ENCODE measurements at regions not wholly inside any gene's neighbourhood (a gene's known extent, or its start where the extent isn't known, plus 50 kb on each side); places are given as distances from the start of the nearest gene placed in this dataset.

- no peak overlapping the region for H3K27ac ChIP-seq
- intact Hi-C loops (cut with DNase I): no loop called here
- H3K9me3 ChIP-seq: no peaks in the 10 kb centered on the region
- no peak overlapping the region for H3K9ac ChIP-seq (ENCODE audit: low read depth in 2 of 2, low read length in 2 of 2)
- H3K36me3 ChIP-seq: no peaks in the 10 kb centered on the region
- H3K4me3 ChIP-seq: no peak overlapping the region
- H3K4me1 ChIP-seq: no peaks in the 10 kb centered on the region
- no peak for DNase-seq
- TF ChIP-seq CTCF (IDR thresholded peaks at IDR 0.05): no peak
- H3K27me3 ChIP-seq: no peaks in the 10 kb centered on the region
These were observed 225.9 kb upstream of the CD96 start for GRCh38 chr3:111315930-111316587.

- Histone ChIP-seq H3K9me3 (no peaks in the 10 kb centered on the region), H3K9ac (ENCODE audit: low read depth in 2 of 2, low read length in 2 of 2) (no peak overlapping the region), H3K27me3 (no peaks in the 10 kb centered on the region), H3K36me3 (no peaks in the 10 kb centered on the region), H3K4me3 (no peak overlapping the region), H3K27ac (no peak overlapping the region), H3K4me1 (no peaks in the 10 kb centered on the region)
- intact Hi-C loops (cut with DNase I): no loop called here
- DNase-seq: no peak
- no peak for TF ChIP-seq CTCF (IDR thresholded peaks at IDR 0.05)
These were observed 223.7 kb upstream of the CD96 start for GRCh38 chr3:111318289-111318688.

- H3K27me3 ChIP-seq: no peaks in the 10 kb centered on the region
- H3K27ac ChIP-seq: no peak overlapping the region
- no peaks in the 10 kb centered on the region for H3K9me3 ChIP-seq
- H3K36me3 ChIP-seq: no peaks in the 10 kb centered on the region
- no peak overlapping the region for H3K9ac ChIP-seq (ENCODE audit: low read depth in 2 of 2, low read length in 2 of 2)
- intact Hi-C loops (cut with DNase I): no loop called here
- H3K4me1 ChIP-seq: no peaks in the 10 kb centered on the region
- no peak for DNase-seq
- H3K4me3 ChIP-seq: no peak overlapping the region
- TF ChIP-seq CTCF (IDR thresholded peaks at IDR 0.05): no peak
These were observed 222.4 kb upstream of the CD96 start for GRCh38 chr3:111319598-111319997.

- TF ChIP-seq CTCF (IDR thresholded peaks at IDR 0.05): no peak
- no peaks in the 10 kb centered on the region for H3K9me3 ChIP-seq
- no peak for DNase-seq
- H3K27me3 ChIP-seq: no peaks in the 10 kb centered on the region
- no peak overlapping the region for H3K27ac ChIP-seq
- H3K4me3 ChIP-seq: no peak overlapping the region
- intact Hi-C loops (cut with DNase I): no loop called here
- no peak overlapping the region for H3K9ac ChIP-seq (ENCODE audit: low read depth in 2 of 2, low read length in 2 of 2)
- H3K36me3 ChIP-seq: no peaks in the 10 kb centered on the region
- H3K4me1 ChIP-seq: no peaks in the 10 kb centered on the region
These were observed 220.2 kb upstream of the CD96 start for GRCh38 chr3:111321786-111322185.

DNA sequence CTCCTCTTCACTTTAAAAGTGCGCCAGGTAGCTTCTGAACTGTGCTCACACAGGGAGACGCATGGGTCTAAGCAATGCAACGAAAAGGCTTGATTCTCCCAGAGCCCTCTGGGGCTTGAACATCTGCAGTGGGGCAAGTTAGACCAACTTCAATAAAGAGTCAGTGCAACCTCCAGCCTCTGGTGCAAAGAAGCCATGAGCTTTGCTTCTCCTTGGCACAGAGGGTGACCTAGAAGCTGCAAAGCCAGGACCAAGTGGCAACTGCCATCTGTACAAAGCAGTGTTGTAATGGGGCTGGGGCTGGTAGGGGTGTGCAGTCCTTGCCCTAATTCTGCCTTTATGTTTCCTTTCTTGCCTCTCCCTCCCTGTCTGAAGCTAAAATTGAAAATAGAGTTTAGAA is 219.0 kb upstream of the CD96 start:
- no peak for DNase-seq
- Histone ChIP-seq H3K4me3 (no peak overlapping the region), H3K27me3 (no peaks in the 10 kb centered on the region), H3K4me1 (no peaks in the 10 kb centered on the region), H3K9me3 (no peaks in the 10 kb centered on the region), H3K36me3 (no peaks in the 10 kb centered on the region), H3K27ac (no peak overlapping the region), H3K9ac (ENCODE audit: low read depth in 2 of 2, low read length in 2 of 2) (no peak overlapping the region)
- TF ChIP-seq CTCF (IDR thresholded peaks at IDR 0.05): no peak
- intact Hi-C loops (cut with DNase I): no loop called here

Measured in colonic mucosa (tissue), 4 donors.